GM18867 (cell line): ENCODE measurements at regions not wholly inside any gene's neighbourhood (a gene's known extent, or its start where the extent isn't known, plus 50 kb on each side); places are given as distances from the start of the nearest gene placed in this dataset.
"Not testable (repeated sequence)": the region's sequence is repeated elsewhere in the genome, so short reads cannot be mapped to it uniquely, and the experiment has no call there.

Source experiments
- ATAC-seq: cut with Tn5 transposase; IDR thresholded peaks from one replicate; pipeline ENCODE4 v1.9.1; 2021; ENCODE audit warnings: mild to moderate bottlenecking, moderate library complexity; ENCODE audit not compliant: unreplicated experiment

GRCh38 chr6:164741938-164742451 lies 567.4 kb downstream of the C6orf118 start:
- ATAC-seq: no peak

- not testable (repeated sequence) for ATAC-seq
Observed at GRCh38 chr6:164736090-164736489, 573.3 kb downstream of the C6orf118 start.

- no peak for ATAC-seq
Observed at GRCh38 chr6:164731539-164731938, 577.9 kb downstream of the C6orf118 start.

- ATAC-seq: no peak
Observed at GRCh38 chr6:164721460-164721859, 587.9 kb downstream of the C6orf118 start.

- ATAC-seq: no peak
Observed at GRCh38 chr6:164700497-164700896, 608.9 kb downstream of the C6orf118 start.

- ATAC-seq: no peak
Observed at GRCh38 chr6:164695896-164696295, 613.5 kb downstream of the C6orf118 start.

- no peak for ATAC-seq
Observed at GRCh38 chr6:164694386-164694785, 615.0 kb downstream of the C6orf118 start.

GRCh38 chr6:164693944-164694343 lies 615.5 kb downstream of the C6orf118 start:
- no peak for ATAC-seq

- ATAC-seq: no peak
Observed at GRCh38 chr6:164692772-164693510, 616.5 kb downstream of the C6orf118 start.

GRCh38 chr6:164690702-164691500 lies 618.5 kb downstream of the C6orf118 start:
- ATAC-seq: no peak

- no peak for ATAC-seq
Observed at GRCh38 chr6:164690241-164690640, 619.2 kb downstream of the C6orf118 start.

GRCh38 chr6:164665328-164665727 lies 644.1 kb downstream of the C6orf118 start:
- ATAC-seq: no peak

- no peak for ATAC-seq
Observed at GRCh38 chr6:164663634-164664033, 645.8 kb downstream of the C6orf118 start.

- no peak for ATAC-seq
Observed at GRCh38 chr6:164661716-164662115, 647.7 kb downstream of the C6orf118 start.

GRCh38 chr6:164660781-164661180 lies 648.6 kb downstream of the C6orf118 start:
- no peak for ATAC-seq

GRCh38 chr6:164640956-164641355 lies 668.4 kb downstream of the C6orf118 start:
- no peak for ATAC-seq

GRCh38 chr6:164628302-164628931 lies 681.0 kb downstream of the C6orf118 start:
- ATAC-seq: no peak

GRCh38 chr6:164616917-164617524 lies 692.4 kb downstream of the C6orf118 start:
- no peak for ATAC-seq

GRCh38 chr6:164612751-164613150 lies 696.7 kb downstream of the C6orf118 start:
- no peak for ATAC-seq

GRCh38 chr6:164610859-164611258 lies 698.5 kb downstream of the C6orf118 start:
- not testable (repeated sequence) for ATAC-seq

- ATAC-seq: not testable (repeated sequence)
Observed at GRCh38 chr6:164602415-164602814, 707.0 kb downstream of the C6orf118 start.
